ENCODE measurements at regions not wholly inside any gene's neighbourhood (a gene's known extent, or its start where the extent isn't known, plus 50 kb on each side); places are given as distances from the start of the nearest gene placed in this dataset.

DNA sequence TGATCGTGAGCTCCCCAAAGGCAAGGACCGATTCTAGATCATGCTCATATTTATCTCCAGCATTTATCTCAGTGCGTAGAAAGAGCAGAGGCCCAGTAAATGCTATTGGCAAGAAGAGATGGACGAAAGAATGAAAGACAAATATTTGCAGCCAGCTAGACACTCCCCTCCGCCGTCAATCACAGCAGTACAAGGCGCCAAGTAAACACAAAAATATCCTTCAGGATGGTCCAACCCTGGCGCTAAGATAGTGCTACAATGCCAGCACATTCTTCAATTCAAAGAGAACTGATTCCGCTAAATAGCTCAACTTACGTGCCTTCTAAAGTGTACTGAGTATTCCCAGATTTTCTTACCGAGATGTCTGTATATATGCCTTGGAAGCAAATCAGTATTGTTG is 114.5 kb downstream of the DDX53 start:
- TF ChIP-seq, protein P1, sequence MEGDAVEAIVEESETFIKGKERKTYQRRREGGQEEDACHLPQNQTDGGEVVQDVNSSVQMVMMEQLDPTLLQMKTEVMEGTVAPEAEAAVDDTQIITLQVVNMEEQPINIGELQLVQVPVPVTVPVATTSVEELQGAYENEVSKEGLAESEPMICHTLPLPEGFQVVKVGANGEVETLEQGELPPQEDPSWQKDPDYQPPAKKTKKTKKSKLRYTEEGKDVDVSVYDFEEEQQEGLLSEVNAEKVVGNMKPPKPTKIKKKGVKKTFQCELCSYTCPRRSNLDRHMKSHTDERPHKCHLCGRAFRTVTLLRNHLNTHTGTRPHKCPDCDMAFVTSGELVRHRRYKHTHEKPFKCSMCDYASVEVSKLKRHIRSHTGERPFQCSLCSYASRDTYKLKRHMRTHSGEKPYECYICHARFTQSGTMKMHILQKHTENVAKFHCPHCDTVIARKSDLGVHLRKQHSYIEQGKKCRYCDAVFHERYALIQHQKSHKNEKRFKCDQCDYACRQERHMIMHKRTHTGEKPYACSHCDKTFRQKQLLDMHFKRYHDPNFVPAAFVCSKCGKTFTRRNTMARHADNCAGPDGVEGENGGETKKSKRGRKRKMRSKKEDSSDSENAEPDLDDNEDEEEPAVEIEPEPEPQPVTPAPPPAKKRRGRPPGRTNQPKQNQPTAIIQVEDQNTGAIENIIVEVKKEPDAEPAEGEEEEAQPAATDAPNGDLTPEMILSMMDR (IDR thresholded peaks at IDR 0.05) = no peak
- TF ChIP-seq POLR2A (IDR thresholded peaks at IDR 0.05) = no peak

Data from heart left ventricle (tissue), 13 donors.